AG09309 (cell line): ENCODE measurements at regions not wholly inside any gene's neighbourhood (a gene's known extent, or its start where the extent isn't known, plus 50 kb on each side); places are given as distances from the start of the nearest gene placed in this dataset.
"Not testable (repeated sequence)": the region's sequence is repeated elsewhere in the genome, so short reads cannot be mapped to it uniquely, and the experiment has no call there.

Experiments used
- DNase-seq: peaks from one replicate; pipeline ENCODE4 v3.0.0-alpha.2; 2010; ENCODE audit warnings: low read depth
- H3K4me3 ChIP-seq: 2 replicates; pipeline ENCODE4 v1.5.1; 2011; ENCODE audit warnings: mild to moderate bottlenecking, low read depth, low read length, moderate library complexity; ENCODE audit not compliant: control insufficient read depth
- TF ChIP-seq, protein P1 (sequence below): IDR thresholded peaks from 2 replicates; pipeline ENCODE4 v1.5.1; 2011; ENCODE audit warnings: mild to moderate bottlenecking, low read depth, low read length, inconsistent platforms; ENCODE audit not compliant: insufficient read depth, control insufficient read depth; ENCODE audit errors: missing control alignments

DNA sequence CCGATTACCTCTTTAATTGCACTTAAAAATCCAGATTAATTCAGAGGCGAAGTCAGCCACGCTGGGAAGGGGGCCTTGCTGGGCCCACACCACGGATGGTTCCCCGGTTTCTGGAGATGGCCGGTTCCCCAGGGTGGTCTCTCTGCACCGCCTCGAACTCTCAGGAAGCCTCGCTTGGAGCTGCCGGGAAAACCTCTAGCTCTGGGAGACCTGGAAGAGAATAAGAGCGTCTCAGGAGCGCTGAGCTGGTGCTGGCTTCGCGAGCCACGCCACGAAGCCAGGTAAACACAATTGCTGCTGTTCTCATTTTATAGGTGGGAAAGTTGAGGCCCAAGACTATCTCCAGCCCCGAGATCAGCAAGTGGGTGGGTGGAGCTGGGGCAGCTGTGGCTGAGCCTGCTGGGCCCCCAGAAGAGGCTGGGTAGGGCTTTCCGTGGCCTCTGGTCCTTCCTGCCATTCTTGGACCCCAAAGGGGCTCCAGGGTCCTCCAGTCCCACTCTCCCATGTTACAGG is 110.4 kb downstream of the MICALL2 start:
- H3K4me3 ChIP-seq, result no peak overlapping the region
- no peak for DNase-seq
- TF ChIP-seq, protein P1, sequence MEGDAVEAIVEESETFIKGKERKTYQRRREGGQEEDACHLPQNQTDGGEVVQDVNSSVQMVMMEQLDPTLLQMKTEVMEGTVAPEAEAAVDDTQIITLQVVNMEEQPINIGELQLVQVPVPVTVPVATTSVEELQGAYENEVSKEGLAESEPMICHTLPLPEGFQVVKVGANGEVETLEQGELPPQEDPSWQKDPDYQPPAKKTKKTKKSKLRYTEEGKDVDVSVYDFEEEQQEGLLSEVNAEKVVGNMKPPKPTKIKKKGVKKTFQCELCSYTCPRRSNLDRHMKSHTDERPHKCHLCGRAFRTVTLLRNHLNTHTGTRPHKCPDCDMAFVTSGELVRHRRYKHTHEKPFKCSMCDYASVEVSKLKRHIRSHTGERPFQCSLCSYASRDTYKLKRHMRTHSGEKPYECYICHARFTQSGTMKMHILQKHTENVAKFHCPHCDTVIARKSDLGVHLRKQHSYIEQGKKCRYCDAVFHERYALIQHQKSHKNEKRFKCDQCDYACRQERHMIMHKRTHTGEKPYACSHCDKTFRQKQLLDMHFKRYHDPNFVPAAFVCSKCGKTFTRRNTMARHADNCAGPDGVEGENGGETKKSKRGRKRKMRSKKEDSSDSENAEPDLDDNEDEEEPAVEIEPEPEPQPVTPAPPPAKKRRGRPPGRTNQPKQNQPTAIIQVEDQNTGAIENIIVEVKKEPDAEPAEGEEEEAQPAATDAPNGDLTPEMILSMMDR, result no peak

DNA sequence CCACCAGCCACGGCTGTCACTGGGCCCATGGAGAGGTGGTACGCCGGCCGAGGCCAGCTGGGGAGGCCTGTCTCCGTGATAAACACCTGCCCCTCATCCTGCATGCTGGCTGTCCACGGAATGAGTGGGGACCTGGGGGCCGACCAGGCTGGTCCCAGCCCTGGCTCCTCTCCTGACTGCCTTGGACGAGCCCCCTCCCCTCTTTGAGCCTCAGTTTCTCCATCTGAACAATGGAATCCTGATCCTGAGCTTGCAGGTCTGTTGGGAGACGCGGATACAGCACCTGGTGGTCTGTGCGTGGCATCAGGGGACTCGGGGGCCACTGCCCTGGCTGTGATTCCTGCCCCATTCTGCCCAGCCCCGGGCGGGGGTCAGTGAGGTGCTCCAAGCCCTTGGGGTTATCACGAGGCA is 109.9 kb downstream of the MICALL2 start:
- no peak overlapping the region for H3K4me3 ChIP-seq
- no peak for DNase-seq
- TF ChIP-seq, protein P1, result no peak

DNA sequence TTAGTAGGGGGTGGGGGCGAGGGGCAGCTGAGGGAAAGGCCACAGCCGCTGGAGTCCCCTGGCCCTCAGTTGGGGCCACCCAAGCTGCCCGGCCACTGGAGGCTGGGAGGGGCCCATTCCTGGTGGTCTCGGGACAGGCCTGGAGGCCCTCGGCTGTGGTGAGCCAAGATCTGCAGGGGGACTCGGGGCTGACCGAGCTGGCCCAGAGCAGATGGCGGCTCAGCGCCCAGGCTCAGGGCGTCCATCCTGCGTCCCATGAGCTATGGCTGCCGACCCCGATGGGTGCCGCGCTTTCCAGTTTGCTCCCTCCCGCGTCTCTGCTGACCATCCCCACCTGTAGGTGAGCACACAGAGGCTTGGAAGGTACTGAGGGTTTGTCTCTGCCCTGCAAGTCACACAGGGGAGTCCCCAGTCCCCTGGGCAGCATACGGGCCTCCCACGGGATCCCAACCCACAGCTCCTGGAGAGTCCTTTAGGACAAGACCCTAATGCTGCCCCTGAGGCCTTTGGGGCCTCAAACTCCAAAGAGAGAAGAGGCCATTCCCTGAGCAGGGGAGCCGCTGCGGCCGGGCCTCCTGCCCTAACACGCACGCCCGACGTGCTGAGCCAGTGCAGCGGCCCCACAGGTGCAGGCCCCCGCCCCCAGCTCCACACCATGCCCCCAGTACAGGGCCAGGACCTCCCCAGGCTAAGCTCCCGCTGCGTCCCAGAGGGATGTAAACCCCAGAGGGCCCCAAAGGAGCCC is 107.2 kb downstream of the MICALL2 start:
- TF ChIP-seq, protein P1, result no peak
- no peak overlapping the region for H3K4me3 ChIP-seq
- DNase-seq, result no peak

DNA sequence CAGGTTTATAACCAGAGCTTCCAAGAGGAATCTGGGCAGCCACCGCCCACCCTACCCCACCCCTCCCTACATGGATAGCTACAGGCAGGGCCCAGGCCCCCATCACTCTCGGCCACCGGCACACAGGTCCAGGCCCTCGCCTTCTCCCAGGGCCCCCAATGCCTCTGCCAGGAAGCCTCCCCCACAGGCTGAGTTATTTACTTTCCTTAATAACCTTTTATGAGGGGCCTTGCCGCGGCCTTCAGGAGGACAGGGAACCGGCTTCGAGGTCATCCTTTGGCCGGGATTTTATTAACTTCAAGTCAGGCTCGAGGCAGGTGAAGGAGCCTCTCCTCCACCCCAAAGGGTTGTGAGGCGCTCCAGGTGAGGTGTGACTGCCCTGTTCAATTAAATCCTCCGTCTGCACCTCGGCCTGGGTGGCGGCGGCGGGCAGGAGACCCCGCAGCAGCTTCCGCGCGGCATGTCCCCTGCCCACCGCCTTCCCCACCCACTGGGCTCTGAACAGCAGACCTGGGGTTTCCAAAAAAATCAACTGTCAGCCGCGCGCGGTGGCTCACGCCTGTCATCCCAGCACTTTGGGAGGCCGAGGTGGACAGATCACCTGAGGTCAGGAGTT is 106.5 kb downstream of the MICALL2 start:
- TF ChIP-seq, protein P1, result no peak
- no peak overlapping the region for H3K4me3 ChIP-seq
- no peak for DNase-seq

DNA sequence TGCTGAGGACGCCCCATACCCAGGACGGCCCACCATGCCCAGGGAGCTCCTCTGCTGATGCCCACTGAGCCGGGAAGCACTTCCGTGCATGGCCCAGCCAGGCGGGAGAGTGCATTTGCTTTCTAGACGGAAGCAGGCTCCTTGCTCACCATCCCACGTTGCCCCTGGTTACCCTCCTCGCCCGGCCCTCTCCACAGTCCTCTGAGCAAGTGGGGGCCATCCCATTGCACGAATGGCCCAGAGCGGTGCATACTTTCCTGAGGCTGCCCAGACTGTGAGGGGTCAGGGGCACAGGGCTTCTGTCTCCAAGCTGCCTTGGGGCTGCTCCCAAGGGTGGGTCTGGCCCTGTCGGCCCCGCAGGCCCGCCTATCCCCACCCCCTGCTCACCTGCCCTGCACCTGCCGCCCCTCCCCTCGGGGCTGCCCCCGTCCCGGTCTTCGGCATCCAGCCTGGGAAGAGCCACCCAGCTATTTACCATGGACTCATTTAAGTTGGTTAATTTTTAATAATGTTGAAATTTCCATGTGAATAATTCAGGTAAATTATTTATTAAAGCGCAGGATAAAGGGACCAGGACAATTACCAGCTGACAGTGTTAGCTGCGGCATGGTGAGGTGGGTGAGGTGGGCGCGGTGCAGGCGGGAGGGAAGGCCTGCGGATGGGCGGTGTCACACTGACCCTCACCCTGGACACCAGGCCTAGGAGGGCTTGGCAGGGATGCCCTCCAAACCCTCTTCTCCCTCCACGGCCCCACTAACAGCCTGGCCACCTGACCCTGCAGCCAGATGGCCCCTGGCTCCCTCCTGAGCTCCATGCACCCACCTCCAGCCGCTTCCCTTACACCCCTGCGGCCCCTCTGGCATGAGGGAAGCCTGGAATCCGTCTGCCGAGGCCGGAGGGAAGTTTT is 104.4 kb downstream of the MICALL2 start:
- no peak overlapping the region for H3K4me3 ChIP-seq
- TF ChIP-seq, protein P1, result no peak
- no peak for DNase-seq

DNA sequence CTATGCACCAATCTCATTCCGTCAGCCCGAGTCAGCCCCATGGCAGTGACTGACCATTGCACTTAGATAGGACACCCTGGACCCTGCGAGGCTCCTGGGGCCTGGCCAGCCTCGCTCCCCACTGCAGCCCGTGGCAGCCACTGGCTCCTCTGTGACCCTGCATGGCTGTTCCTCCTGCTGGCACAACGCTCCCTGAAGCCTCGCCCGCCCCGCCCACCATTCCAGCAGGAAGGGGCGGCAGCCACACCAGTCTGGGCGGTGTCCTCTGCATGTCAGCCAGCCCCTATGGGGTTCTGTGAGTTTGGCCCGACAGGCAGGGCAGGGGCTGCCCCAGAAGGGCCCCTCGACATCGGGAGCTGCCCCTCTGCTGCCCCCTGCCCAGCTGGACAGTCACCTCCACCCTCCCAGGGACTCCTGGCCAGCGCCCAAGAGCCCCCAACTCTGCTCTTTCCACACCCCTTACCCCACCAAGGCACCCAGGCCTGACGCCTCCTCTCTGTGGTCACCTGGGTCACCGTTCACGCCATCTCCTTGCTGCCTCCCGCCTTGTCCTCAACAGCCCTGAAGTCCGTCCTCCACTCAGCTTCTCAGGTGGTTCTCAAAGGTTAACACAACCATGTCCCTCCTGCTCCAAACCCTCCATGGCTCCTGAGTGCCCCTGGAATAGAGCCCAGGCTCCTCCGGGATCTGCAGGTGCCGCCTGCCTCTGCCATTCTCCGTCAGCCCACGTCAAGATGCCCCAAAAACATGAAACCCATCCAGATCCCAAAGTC is 103.5 kb downstream of the MICALL2 start:
- TF ChIP-seq, protein P1, result no peak
- no peak for DNase-seq
- H3K4me3 ChIP-seq, result no peak overlapping the region

DNA sequence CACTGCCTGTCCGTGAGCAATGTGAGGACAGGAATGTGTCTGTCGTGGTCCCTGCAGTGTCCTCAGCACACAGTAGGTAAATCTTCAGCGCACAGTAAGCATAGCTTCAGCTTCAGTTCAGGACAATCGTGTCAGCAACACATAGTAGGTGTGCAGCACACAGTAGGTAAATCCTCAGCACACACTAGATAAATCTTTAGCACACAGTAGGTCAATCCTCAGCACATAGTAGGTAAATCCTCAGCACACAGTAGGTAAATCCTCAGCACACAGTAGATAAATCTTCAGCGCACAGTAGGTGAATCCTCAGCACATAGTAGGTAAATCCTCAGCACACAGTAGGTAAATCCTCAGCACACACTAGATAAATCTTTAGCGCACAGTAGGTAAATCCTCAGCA is 102.4 kb downstream of the MICALL2 start:
- DNase-seq, H3K4me3 ChIP-seq: not testable (repeated sequence)

DNA sequence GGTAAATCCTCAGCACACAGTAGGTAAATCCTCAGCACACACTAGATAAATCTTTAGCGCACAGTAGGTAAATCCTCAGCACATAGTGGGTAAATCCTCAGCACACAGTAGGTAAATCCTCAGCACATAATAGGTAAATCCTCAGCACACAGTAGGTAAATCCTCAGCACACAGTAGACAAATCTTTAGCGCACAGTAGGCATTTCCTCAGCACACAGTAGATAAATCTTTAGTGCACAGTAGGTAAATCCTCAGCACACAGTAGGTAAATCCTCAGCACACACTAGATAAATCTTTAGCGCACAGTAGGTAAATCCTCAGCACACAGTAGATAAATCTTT is 102.0 kb downstream of the MICALL2 start:
- DNase-seq, H3K4me3 ChIP-seq: not testable (repeated sequence)
